ENCODE measurements at regions not wholly inside any gene's neighbourhood (a gene's known extent, or its start where the extent isn't known, plus 50 kb on each side); places are given as distances from the start of the nearest gene placed in this dataset.

DNA sequence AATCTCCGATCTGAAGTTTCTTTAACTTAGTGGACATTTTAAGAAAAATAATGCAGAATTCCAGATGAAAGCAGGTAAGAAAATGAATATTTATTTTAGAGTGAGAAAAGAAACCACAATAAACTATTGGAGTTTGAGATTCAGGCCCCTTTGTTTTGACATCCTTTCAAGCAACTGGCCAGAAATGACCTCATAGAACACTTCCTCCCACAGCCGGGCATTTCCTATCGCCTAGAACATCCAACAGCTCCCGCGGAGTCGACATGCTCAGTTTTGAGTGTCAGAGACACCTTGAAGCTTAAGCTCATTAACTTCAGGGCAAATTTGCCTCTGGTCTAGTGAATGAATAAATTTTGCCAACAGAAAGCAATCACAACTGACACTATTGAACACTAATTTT lies 369.2 kb downstream of the TLE4 start:
- TF ChIP-seq, protein P1, sequence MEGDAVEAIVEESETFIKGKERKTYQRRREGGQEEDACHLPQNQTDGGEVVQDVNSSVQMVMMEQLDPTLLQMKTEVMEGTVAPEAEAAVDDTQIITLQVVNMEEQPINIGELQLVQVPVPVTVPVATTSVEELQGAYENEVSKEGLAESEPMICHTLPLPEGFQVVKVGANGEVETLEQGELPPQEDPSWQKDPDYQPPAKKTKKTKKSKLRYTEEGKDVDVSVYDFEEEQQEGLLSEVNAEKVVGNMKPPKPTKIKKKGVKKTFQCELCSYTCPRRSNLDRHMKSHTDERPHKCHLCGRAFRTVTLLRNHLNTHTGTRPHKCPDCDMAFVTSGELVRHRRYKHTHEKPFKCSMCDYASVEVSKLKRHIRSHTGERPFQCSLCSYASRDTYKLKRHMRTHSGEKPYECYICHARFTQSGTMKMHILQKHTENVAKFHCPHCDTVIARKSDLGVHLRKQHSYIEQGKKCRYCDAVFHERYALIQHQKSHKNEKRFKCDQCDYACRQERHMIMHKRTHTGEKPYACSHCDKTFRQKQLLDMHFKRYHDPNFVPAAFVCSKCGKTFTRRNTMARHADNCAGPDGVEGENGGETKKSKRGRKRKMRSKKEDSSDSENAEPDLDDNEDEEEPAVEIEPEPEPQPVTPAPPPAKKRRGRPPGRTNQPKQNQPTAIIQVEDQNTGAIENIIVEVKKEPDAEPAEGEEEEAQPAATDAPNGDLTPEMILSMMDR (IDR thresholded peaks at IDR 0.05; ENCODE audit: low read depth, low read length) = no peak
- no peak for DNase-seq (ENCODE audit: extremely low read depth, low read depth)

DNA sequence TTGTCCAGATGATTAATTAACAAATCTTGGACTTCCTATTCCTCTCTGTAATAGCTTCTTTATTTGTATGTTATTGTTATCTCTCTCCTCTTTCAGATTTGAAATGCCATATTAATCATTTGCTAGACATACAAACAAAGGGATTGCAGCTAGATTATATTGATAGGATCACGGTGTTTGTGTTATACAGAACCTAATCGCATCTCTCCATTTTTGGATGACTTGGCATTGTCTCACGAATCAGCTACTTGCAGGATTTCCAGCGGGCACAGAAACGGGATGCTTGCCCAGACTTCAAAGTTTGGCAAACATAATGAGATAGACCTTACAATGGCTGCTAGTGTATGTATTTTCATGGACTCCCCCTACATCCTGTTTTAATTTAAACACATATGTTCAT lies 368.1 kb downstream of the TLE4 start:
- TF ChIP-seq, protein P1 (IDR thresholded peaks at IDR 0.05; ENCODE audit: low read depth, low read length) = no peak
- DNase-seq (ENCODE audit: extremely low read depth, low read depth) = no peak

DNA sequence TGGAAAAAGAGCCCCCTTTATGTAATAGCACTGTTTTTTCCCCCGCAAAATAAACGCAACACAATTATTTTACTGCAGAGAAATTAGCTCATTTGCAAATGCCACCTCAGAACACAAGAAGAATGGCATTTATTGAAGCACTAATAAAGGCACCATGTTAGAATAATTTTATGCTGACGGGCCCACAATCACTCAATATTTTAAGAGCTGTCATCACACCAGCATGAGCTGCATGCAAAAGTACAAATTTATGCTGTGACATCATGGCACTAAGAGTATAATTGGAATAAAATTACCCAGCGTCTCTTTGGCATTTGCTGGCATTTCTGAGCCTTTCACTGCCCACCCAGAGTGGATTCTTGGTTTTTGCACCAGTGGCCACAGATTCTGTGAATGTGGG lies 364.6 kb downstream of the TLE4 start:
- TF ChIP-seq, protein P1 (IDR thresholded peaks at IDR 0.05; ENCODE audit: low read depth, low read length) = no peak
- no peak for DNase-seq (ENCODE audit: extremely low read depth, low read depth)

DNA sequence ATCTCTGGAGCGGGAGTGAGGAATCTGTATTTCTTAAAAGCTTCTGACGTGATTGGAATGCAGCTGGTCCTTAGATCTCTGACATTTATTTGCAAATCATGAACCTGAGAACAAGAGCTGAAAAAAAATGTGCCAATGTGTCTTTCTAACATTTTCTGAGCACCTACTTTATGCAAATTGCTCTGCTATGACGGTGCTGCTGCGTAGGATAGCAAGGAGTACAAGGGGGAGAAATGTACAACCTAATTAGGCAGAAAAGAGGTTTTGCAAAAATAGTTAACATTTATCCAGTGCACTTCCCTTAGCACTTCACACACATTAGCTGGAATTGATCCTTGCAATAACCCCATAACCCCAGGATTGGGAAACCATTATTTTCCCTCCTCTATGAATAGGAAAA lies 357.5 kb downstream of the TLE4 start:
- no peak for DNase-seq (ENCODE audit: extremely low read depth, low read depth)
- TF ChIP-seq, protein P1 (IDR thresholded peaks at IDR 0.05; ENCODE audit: low read depth, low read length) = no peak

DNA sequence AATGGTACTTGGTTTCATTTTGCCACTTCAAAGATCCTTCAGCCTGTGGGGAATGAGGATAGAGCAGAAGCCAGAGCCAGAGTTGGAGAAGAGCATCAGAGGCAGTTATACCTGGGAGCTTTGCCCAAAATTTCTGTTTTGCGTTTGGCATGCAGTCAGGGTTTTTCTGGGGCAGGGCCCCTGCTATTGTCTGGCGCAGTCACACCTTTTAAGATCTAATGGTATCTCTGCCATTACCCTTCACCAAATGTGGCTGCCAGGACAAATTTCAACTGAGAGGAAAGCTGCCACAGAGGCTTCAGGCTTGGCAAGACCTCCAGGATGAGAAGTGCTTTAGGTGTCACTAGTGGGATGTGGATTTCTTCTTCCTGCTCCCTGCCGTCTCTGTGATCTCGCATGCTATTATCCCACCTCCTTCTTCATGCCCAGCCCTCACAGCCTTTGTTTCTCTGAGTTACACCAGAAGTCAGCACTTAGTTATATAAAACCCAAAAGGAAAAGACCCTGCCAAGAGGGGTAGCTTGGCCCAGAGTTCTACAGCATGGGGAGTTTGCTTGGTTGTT lies 357.0 kb downstream of the TLE4 start:
- TF ChIP-seq, protein P1 (IDR thresholded peaks at IDR 0.05; ENCODE audit: low read depth, low read length) = no peak
- DNase-seq (ENCODE audit: extremely low read depth, low read depth) = no peak

DNA sequence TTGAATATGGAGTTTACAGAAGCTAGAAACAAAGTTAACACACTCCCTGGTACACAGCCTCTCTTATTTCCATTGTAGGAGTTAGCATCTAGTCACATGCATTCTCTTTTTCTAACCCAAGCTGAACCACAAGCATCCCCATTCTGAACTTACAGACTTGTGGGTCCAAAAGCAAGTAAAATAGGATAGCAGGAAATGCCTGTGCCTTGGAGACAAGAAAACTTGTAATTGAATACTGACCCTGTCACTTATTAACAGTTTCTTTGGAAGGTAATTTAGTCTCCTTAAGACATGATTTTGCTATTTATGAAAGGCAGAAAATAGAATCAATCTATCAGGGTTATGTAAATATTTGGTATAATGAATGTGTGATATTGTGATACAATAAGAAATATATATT lies 353.6 kb downstream of the TLE4 start:
- TF ChIP-seq, protein P1 (IDR thresholded peaks at IDR 0.05; ENCODE audit: low read depth, low read length) = no peak
- no peak for DNase-seq (ENCODE audit: extremely low read depth, low read depth)

DNA sequence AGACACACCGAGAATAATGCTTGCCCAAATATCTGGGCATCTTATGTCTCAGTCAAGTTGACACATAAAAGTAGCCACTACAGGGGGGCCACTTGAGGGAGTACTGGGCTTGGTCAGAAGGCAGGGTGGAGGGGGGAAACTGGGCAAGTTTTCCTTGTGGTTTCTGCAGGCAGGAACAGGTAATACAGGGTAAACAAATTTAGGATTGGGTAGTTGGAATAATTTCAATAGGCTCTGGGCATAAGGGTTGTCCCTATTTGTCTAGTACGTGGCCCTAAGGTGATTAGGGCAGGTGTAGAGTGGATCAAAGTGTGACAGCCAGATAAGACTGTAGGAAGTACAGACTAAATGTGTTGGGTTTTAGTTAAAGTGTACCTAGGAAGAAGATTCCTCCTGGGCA lies 353.1 kb downstream of the TLE4 start:
- no peak for DNase-seq (ENCODE audit: extremely low read depth, low read depth)
- TF ChIP-seq, protein P1 (IDR thresholded peaks at IDR 0.05; ENCODE audit: low read depth, low read length) = no peak

All from AG09319 (cell line).